GM23338 (cell line): ENCODE measurements at regions not wholly inside any gene's neighbourhood (a gene's known extent, or its start where the extent isn't known, plus 50 kb on each side); places are given as distances from the start of the nearest gene placed in this dataset.

ENCODE experiments used
- CTCF ChIP-seq, 2 experiments: fragments of 200-600 bp in 1 of 2; sonication (generic) in 1 of 2; conservative IDR thresholded peaks; 2 replicates each; pipeline versions ENCODE4 v1.5.1 to v1.6.1; 2016 to 2017; ENCODE audit warnings: antibody characterized with exemption in 2 of 2, low read depth in 2 of 2, mild to moderate bottlenecking in 2 of 2, moderate library complexity in 1 of 2
- JUNB ChIP-seq: IDR thresholded peaks from one replicate; pipeline ENCODE4 v1.6.1; 2016; ENCODE audit warnings: antibody characterized with exemption; ENCODE audit not compliant: unreplicated experiment

- TF ChIP-seq CTCF (conservative IDR thresholded peaks at IDR 0.05; ENCODE audit: low read depth in 2 of 2) (no peak), JUNB (no peak)
These were observed 89.5 kb upstream of the CCDC91 start for GRCh38 chr12:28100717-28101116.
